HG02884 (cell line): ENCODE measurements at regions not wholly inside any gene's neighbourhood (a gene's known extent, or its start where the extent isn't known, plus 50 kb on each side); places are given as distances from the start of the nearest gene placed in this dataset.

Experiments used
- ATAC-seq: cut with Tn5 transposase; IDR thresholded peaks from one replicate; pipeline ENCODE4 v1.9.1; 2021; ENCODE audit warnings: mild to moderate bottlenecking, moderate library complexity; ENCODE audit not compliant: unreplicated experiment

DNA sequence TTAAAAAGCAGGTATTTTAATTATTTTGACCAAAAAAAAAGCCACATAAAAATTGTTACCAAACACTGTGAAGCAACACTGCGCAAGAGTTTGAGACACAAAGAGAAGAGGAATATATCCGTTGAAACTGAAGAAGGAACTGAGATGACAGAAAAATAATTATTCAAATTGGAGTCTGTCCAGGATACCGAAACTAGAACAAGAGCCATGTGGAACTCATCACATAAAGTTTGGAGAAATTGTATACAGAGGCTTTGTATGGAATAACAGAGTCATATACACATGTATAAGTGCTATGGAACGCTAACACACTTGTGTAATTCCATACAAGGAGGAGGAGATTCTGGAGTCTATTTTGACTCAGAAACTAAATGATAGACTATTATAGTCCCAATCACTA is 675.1 kb upstream of the ADGRL2 start:
- no peak for ATAC-seq

DNA sequence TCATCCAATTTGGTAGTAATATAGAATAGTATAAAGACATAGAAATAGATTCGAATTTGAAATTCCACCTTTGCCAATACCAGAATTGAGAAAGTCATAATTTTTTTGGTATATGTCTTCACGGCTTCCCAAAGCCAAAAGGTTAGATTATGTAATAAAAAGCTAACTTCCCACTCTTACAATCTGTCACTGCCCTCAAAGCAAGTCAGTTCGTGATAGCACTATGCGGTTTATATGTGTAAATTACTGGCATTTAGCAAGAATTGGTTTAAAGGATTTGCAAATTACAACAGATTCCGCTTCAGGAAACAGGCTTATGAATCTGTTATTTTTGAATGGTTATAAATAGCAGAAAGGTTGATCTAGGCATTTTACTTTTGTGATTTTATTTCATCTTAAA is 679.4 kb upstream of the ADGRL2 start:
- ATAC-seq = no peak

- ATAC-seq = no peak
Measured at GRCh38 chr1:81119319-81119718, 681.4 kb upstream of the ADGRL2 start.

DNA sequence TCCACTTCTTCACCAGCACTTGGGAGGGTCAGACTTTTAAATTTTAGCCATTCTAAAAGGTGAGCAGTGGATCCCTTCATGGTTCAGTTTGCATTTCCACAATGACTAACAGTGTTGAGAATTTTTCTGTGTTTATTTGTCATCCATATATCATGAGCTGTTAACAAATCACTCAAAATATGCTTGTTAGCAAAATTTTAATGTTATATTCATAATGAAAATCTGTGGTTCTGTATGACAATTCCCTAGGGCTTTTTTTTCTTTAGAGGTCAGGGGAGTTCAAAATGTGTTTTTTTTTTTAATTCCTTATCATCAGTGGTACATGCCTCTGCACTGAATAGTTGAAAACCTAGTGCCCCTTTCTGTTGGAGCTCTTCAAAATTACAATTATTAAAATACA is 682.2 kb upstream of the ADGRL2 start:
- no peak for ATAC-seq

DNA sequence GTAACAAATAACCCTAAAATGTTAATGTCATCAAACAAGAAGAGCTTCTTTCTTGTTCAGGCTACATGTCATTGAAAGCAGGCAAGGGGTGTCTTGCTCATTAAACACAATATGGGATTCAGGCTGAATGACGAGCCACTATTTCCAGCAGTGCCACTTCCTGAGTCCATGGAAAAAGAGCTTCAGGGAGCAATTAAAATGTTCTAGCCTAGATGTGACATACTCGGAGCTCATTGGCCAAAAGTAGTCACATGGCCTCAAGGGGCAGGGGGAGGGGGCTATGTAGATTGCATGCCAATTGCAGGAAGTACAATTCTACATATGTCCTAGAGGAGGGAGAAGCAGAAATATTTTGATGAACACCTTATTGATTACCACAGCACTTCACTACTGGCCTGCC is 685.3 kb upstream of the ADGRL2 start:
- no peak for ATAC-seq

GRCh38 chr1:81114191-81114590 is 686.5 kb upstream of the ADGRL2 start:
- no peak for ATAC-seq

- no peak for ATAC-seq
Measured at GRCh38 chr1:81113688-81114087, 687.0 kb upstream of the ADGRL2 start.

GRCh38 chr1:81111818-81112217 is 688.9 kb upstream of the ADGRL2 start:
- no peak for ATAC-seq

DNA sequence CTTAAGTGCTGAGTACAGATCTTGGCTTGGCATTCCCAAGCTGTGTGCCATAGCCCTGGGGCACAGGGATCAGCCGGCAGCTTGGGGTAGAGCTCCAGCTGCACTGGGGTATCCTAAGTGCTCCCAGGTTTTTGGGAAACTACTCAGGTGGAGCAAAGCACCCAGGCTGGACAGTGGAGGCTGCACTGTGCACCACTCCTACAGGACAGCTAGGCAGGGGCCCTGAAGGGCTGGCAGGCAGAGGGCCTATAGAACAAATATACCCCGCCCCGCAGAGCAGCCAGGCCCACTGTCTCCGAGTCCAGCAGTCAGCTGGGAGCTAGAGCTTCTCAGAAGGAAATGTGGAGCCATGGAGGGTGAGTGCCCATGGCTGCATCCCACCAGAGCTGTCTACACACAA is 691.7 kb upstream of the ADGRL2 start:
- no peak for ATAC-seq

DNA sequence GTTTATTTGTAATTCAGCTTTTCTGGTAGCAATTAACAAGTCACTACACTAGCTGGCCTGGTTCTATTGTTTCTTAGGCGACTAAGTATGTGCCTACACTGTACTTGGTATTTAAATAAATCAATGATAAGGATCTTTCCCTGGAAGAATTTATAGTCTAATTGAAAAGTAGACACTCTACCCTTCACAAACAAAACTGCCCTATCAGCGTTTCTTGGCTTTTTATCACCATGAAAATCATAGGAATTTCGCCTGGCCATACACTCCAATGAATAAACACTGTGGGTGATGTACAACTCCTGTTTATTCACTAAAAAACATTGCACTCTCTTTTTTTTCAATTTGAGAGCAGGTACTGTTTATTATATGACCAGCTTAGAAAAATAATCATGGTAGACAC is 702.9 kb upstream of the ADGRL2 start:
- no peak for ATAC-seq

GRCh38 chr1:81073580-81073979 is 727.2 kb upstream of the ADGRL2 start:
- ATAC-seq = no peak

DNA sequence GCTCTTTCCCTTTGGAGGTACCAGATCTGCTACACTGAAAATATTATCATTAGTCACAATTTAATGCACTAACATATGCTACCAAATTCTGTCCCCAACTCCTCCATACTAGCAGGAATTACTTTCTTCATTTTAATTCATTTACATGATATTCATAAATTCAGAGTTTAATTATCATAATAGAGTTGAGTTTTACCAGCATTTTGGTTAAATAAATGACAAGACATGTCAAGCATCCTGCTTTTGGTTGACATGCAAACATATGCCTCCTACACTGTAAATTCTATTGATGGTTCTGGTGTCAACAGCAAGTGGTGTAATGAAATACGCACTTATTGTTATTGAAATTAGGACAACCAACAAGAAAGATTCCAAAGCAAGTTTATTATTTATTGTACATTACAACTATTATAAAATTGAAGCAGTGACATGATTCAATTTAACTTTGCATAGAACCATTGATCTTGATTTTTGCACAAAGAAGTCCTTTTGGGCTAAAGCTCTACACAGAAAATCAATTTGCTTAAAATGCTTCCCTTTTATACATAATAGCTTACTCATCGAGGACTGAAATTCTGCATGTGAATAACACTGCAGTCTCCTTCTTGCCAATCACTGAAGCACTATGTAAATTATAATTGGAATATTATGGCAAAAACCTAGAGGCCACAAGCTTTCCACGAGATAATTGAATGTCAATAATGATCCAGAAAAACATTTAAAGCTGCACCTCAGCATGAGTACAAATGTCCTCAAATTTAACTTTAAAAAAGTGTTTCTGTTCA is 728.6 kb upstream of the ADGRL2 start:
- ATAC-seq = no peak

- ATAC-seq = no peak
Measured at GRCh38 chr1:81071072-81071858, 729.5 kb upstream of the ADGRL2 start.

- no peak for ATAC-seq
Measured at GRCh38 chr1:81069856-81070255, 730.9 kb upstream of the ADGRL2 start.

GRCh38 chr1:81068726-81069125 is 732.0 kb upstream of the ADGRL2 start:
- ATAC-seq = no peak

DNA sequence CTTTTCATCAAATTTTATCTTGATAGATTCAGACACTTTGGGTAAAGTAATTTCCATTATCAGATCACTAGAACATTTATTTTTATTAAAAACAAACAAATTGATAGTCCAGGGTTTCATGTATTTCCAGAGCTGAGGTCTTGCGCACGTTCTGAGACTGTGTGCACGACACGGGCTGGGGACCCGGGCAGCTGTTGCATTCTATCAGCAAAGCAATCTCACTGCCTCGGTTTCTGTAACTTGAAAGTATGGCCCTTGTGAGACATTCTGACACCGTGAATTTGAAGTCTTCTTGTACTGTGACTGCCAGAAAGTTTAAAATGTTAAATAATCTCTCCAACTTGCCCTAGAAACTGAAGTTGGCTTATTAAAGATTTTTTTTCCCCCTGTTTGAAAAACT is 746.9 kb upstream of the ADGRL2 start:
- no peak for ATAC-seq

- ATAC-seq = no peak
Measured at GRCh38 chr1:81052162-81052561, 748.6 kb upstream of the ADGRL2 start.

GRCh38 chr1:81050390-81050789 is 750.3 kb upstream of the ADGRL2 start:
- ATAC-seq = no peak

DNA sequence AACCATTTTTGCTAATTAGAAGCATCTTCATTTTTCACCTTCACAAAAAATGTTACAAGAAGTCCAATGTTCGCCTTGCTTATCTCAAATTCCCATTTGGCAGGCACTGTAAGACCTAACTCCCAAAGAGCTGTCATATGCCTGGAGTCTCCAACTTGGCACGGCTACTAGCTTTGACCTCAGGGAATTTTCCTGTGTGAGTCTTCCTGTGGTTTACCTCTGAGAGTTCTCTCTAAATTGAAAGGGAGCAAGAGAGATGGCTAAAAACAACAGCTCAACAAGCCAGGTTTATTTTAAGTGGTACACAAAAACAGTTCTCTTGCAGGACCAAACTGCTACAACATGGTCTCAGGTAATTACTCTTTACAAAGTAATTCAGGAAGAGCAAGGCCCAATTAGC is 756.0 kb upstream of the ADGRL2 start:
- no peak for ATAC-seq

DNA sequence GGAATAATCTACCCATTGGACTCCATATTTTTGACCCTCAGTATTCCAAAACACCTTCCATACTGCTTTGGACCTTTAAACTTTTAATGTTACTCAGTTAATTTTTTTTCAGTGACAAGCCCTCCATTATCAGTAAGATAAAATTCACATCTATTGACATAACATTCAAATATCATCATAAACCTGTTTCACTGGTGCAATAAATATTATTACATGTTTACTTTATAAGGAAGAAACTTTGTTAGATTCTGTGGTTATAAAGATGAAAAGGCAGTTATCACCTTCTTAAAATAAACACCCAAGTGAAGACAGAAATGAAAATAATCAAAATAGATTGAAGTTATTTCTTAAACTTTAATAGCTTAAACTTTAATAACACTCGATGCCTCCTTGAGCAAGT is 758.5 kb upstream of the ADGRL2 start:
- no peak for ATAC-seq

GRCh38 chr1:81034291-81034690 is 766.4 kb upstream of the ADGRL2 start:
- ATAC-seq = no peak

- no peak for ATAC-seq
Measured at GRCh38 chr1:81032973-81033425, 767.7 kb upstream of the ADGRL2 start.
